GM21515 (cell line): ENCODE measurements at regions not wholly inside any gene's neighbourhood (a gene's known extent, or its start where the extent isn't known, plus 50 kb on each side); places are given as distances from the start of the nearest gene placed in this dataset.

Experiments
- ATAC-seq: cut with Tn5 transposase; IDR thresholded peaks from one replicate; pipeline ENCODE4 v1.9.1; 2021; ENCODE audit not compliant: unreplicated experiment

DNA sequence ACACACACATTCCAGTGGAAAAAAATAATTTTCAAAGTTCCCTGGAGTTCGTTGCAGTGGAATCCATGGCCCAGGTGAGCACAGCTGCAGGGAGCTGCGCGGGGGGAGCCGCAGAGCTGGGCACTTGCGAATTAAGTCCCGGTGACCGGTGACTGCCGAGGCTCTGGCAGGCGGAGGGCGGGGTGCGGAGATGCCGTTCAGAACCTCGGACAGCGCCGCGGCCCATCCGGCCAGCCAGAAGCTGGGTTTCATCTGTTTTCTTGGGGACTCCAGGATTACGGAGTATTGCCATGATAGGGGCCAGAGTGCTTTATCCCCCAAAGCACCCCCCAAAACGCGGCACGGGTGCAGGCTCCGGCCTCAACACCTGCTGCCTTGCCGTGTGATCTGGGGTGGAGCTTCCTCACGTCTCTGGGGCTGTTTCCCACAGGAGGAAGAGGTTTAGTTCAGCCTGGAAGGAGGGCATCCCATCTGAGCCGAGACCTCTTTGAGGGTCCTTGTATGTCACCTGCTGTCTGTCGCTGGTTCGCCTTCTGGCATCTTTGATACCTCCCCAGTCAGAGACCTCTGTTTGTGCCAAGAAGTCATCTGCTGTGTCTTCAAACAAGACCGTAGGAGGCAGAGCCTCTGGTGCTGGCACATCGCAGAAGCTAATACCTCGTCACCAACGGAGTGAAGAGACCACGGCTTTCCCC is 99.4 kb downstream of the YTHDF1 start:
- ATAC-seq: no peak

DNA sequence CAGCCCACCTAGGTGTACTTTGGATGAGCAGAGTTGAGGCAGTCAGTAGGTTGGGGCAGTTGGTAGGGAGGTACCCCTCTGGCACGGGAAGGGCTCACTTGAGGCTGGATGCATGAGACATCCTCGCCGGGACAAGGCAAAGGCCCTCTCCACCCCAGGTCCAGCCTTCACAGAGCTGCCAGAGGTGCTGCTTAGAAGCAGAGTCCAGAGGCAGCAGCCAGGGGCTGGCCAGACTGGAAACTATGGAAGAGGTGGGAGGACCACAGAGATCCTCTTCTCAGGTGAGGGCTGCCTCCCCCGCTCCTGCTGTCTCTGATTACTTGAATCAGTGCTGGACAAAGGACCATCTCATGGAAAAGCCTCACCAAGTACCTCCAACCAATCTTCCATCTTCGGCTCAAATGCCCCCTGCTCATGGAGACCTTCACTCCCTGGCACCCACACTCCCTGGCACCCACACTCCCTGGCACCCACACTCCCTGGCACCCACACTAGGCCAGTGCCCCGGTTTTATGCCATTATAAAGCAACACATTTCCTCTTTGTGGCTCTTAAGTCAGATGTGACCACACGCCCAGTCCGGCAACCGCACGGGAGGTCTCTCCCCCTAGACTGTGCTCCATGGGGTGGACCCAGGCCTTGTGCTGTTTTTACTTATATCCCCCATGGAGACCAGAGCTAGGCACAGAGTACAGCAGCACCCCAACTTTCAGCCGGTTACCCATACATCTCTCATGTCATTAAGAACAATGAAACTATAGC is 100.1 kb downstream of the YTHDF1 start:
- ATAC-seq: no peak

DNA sequence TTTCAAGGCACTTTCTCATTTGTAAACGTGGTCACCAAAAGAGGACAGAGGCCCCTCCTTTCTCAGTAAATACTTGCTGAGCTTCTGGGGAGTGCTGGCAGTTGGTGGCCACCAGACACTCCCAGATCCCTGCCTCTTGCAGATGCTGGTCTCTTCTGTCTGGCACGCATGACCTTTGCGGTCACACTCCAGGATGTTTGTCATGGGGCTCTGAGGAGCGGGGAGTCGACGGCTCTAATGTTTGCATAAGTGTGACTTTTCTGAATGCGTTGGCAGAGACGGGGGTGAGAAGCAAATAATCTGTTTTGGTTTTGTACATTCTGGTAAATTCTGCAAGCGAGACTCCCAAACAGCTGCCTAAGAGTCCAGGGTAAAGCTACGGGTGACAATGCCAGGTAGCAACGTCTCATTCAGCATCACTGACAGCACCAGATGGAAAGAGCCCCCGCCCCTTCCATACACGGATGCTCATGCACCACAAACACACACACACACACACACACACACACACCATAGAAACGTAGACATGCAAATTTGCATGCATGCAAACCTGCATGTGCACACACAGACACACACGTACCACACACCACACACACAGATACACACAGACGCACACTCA is 101.1 kb downstream of the YTHDF1 start:
- no peak for ATAC-seq

GRCh38 chr20:63114006-63114692 is 101.8 kb downstream of the YTHDF1 start:
- ATAC-seq: no peak

GRCh38 chr20:63112491-63113219 is 103.3 kb downstream of the YTHDF1 start:
- no peak for ATAC-seq

- ATAC-seq: no peak
Observed at GRCh38 chr20:63108247-63108646, 101.5 kb upstream of the BHLHE23 start.

DNA sequence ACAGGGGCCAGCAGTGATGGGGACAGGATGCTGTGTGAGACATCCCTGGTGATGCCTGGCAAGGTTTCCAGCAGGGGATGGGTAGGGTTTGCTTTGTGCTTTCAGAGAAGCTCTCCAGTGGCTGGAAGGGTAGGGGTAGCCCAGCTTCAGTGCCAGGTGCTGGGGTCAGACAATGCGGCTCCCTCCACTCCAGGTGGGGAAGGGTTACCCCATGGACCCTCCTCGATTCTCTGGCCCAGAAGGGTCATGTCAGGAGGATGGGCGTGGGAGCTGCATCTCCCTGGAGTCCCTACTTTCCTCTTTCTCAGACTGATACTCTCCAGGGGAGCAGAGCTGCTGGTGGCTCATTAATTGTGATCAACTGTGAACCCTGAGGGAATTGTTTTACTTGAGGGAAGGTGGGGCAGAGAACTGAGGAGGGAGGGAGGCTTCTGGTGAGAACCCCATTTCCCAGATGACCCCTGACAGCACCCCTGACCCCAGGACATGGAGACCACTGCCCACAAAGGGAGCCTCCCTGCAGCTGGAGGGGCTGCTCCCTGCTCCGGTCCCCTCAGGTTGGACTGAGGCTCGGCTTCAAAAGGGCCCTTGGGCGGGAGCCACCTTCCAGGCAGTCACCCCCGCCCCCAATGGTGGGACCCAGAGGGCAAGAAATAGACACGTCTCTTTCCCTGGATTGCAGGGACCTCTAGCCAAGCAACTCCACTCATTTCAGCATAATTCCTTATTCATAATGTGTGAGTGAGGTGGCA is 100.9 kb upstream of the BHLHE23 start:
- no peak for ATAC-seq

DNA sequence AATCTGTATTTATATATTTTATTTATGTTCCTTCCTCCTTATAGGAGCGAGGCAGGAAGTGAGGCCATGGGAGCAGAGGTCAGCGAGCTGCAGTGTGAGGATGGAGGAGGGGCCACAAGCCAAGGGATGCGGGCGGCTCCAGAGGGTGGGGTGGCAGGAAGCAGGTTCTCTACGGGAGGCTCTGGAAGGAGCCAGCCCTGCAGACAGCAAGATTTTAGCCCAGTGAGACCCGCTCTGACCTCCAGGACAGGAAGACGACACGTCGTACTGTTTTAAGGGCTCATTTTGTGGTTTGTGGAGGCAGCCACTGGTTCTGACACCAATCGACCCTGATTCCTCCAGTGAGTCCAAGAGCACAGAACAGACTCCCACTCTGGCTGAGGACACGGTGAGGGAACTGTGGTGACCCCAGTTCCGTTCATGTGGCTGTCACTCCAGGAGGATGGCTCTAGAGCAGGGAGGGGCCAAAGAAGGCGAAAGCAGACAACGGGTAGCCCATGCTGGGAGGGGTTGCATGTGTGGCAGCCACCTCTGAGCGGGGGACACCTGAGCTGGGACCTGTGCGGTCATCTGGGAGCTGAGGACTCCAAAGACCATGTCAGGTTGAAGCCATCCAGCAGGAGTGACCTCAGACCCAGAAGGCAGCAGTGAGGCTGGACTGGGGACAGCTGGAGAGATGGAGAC is 100.1 kb upstream of the BHLHE23 start:
- ATAC-seq: no peak

DNA sequence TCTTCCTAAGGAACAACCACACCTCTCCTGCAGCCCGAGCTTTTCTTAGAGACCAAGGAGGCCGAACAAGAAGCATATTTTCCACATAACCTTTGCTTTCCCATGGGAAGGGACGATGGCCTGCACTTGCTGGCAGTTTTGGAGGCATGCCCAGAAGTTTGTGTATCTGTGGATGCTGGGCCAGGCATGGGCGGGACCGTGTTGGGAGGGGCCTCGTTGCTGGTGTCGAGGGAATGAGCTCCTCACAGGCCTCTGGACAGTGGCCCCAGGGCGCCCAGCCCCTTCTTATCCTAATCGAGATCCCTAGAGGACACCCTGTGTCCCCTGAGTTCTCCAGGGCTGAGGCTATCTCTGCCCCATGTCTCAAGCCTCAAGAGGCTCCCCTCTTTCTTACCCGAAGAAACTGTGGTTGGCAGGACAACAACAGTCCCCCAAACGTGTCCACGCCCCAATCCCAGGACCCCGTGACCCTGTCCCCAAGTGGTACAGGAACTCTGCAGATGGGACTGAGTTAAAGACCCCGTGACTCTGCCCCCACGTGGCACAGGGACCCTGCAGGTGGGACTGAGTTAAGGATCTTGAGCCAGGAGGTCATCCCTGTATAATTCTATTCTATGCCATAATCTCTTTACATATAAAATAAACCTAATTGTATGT is 99.5 kb upstream of the BHLHE23 start:
- ATAC-seq: no peak

DNA sequence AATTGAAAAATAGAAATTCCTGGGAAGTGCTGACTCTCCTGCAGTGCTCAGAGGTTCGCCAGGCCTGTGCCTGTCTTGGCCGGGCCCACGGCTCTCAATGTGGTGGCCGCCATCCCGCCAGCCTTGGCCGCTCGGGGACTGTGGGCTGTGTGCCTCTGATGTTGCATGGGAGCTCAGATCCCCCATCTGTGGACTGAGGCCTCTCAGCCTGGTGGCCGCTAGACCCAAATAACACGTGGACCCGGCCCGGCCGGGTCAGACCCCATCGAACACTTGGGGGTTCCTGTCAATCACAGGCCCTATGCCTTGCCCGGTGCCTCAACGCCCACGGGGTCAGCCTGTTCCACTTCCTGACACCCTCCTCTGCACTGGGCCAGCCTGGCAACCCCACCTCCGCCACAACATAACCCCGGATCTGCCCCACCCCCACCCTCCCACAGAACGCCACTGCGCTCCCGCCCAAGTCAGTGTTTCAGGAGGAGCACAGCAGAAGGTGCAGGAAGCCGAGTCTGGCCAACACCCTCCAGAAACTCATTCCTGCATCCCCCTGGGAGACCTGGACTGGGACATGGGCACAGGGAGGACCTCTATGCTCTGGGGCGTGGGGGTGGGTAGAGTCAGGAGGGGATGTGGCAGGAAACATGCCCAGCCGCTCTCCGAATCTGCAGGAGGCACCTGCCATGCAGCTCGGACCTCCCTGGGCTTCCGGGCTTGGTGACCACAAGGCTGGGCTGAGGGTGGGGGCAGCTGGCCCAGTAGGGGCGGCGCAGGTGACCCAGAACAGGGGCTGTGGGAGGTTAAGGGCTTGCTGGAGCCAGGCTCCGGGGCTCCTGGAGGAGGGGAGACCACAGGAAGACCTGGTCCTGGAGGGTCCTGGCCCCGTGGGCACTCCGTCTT is 98.7 kb upstream of the BHLHE23 start:
- ATAC-seq: no peak

DNA sequence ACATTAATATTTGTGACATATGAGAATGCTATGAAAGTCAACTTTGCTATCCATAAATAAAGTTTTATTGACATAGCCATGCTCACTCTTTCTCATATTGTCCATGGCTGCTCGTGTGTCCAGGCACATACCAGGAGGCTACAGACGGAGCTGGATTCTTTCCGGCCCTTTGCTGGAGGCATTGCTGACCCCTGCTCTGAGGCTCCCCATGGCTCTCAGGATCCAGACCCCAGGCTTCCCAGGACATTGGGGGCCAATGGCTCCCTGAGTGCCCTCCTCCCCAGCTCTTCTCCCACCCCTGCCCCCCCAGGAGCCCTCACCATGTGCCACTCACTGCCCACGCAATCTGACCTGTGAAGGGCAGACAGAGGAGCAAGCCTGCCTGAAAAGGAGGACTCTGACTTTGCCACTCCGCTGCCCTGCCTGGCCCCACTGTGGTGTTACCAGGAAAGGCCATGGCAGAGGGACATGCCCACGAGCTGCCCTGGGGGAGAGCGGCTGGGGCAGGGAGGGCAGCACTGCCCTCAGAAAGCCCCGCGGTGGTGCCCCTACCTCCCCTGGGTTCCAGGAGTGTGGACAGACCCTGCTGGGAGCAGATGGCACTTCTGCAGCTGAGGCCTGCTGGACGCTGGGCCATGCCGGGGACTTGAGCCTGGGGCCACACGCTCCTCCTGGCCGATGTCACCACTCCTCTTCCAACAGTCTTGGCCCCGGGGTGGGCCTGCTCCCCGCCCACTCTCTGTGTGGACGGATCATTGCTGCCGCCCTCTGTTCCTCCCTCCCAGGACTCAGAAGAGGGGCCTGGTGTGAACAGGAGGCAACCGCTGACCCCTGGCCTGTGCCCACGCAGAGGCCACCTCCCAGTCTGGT is 97.8 kb upstream of the BHLHE23 start:
- no peak for ATAC-seq

DNA sequence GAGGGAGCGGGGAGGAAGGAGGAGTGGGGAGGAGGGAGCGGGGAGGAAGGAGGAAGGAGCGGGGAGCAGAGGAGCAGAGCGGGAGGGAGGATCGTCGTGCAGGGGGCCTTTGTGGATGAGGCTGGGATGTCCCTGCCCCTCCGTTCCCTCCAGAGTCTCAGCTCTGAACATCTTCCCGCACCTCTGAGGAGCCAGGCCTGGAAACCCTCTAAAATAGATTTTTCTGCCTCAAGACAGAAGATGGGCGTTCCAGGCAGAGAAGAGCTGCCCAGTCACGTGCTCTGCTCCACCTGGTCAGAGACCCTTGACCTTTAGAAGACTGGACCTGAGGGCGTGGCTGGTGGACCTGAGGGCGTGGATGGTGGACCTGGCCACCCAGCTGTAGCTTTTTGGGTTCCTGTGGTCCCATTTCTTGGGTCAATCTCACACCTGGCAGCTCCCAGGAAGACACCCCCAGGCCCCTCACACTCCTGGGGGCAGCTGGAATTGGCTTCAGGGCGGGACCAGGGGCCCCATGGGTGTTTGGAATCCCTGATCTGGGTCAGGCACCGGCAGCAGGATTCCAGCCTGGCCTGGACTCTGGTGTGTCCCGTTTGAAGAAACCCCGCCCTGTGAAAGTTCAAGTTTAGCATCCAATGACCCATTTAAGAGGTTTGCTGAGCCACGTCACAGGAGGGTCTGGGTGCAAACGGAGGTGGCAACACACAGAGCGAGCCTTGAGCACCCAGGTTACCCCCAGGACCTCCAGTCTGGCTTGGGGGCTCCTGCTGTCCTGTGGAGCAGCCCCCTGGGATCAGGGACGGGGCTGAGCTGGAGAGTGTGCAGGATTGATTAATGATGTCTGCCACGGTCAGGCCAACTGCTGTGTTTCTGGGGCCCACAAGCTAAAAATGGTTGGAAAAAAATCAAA is 96.9 kb upstream of the BHLHE23 start:
- ATAC-seq: no peak

- ATAC-seq: no peak
Observed at GRCh38 chr20:63102721-63103375, 96.1 kb upstream of the BHLHE23 start.

GRCh38 chr20:63101781-63102720 is 95.3 kb upstream of the BHLHE23 start:
- peak; percentile 43 for ATAC-seq
